NB4 (cell line): ENCODE measurements at regions not wholly inside any gene's neighbourhood (a gene's known extent, or its start where the extent isn't known, plus 50 kb on each side); places are given as distances from the start of the nearest gene placed in this dataset.

Source experiments
- DNase-seq: peaks from one replicate; pipeline ENCODE4 v3.0.0; 2010; ENCODE audit warnings: low read depth
- H3K4me3 ChIP-seq: one replicate; pipeline ENCODE4 v1.5.1; 2011; ENCODE audit warnings: mild to moderate bottlenecking, low read depth, low read length, moderate library complexity
- CTCF ChIP-seq: IDR thresholded peaks from one replicate; pipeline ENCODE4 v1.5.1; 2012; ENCODE audit warnings: low read depth, low read length
- MAX ChIP-seq: IDR thresholded peaks from 2 replicates; pipeline ENCODE4 v1.6.1; 2011; ENCODE audit warnings: low read depth, low read length
- MYC ChIP-seq: IDR thresholded peaks from 2 replicates; pipeline ENCODE4 v1.6.1; 2011; ENCODE audit warnings: low read depth, low read length
- POLR2A ChIP-seq: IDR thresholded peaks from 2 replicates; pipeline ENCODE4 v1.6.1; 2011; ENCODE audit warnings: mild to moderate bottlenecking; ENCODE audit not compliant: insufficient read length; ENCODE audit errors: extremely low read depth

- no peak for TF ChIP-seq MAX
- no peak for TF ChIP-seq MYC
- TF ChIP-seq CTCF = no peak
- TF ChIP-seq POLR2A = no peak
- no peak for DNase-seq
- no peak overlapping the region for H3K4me3 ChIP-seq
Observed at GRCh38 chr15:53009093-53009492, 219.0 kb upstream of the ONECUT1 start.

- TF ChIP-seq MYC (no peak), POLR2A (no peak), CTCF (no peak), MAX (no peak)
- no peak overlapping the region for H3K4me3 ChIP-seq
- no peak for DNase-seq
Observed at GRCh38 chr15:53000409-53000808, 210.3 kb upstream of the ONECUT1 start.

GRCh38 chr15:52997123-52997522 is 207.0 kb upstream of the ONECUT1 start:
- DNase-seq = no peak
- TF ChIP-seq MAX (no peak), CTCF (no peak), POLR2A (no peak), MYC (no peak)

GRCh38 chr15:52994290-52994689 is 204.2 kb upstream of the ONECUT1 start:
- no peak overlapping the region for H3K4me3 ChIP-seq
- TF ChIP-seq CTCF (no peak), POLR2A (no peak), MAX (no peak), MYC (no peak)
- no peak for DNase-seq

More at GRCh38 chr15:52997123-52997522, 207.0 kb upstream of the ONECUT1 start:
- no peak overlapping the region for H3K4me3 ChIP-seq

- no peak overlapping the region for H3K4me3 ChIP-seq
- no peak for TF ChIP-seq MYC
- TF ChIP-seq MAX = no peak
- DNase-seq = no peak
Observed at GRCh38 chr15:52984507-52984906, 194.4 kb upstream of the ONECUT1 start.

GRCh38 chr15:52980446-52980845 is 190.3 kb upstream of the ONECUT1 start:
- TF ChIP-seq MYC = no peak
- no peak for TF ChIP-seq CTCF
- no peak for TF ChIP-seq MAX
- TF ChIP-seq POLR2A = no peak
- H3K4me3 ChIP-seq = no peak overlapping the region
- DNase-seq = no peak
